BLaER1 (cell line): ENCODE measurements at regions not wholly inside any gene's neighbourhood (a gene's known extent, or its start where the extent isn't known, plus 50 kb on each side); places are given as distances from the start of the nearest gene placed in this dataset.

ENCODE experiments used
- H3K27ac ChIP-seq: shearing (Covaris generic); formaldehyde crosslinking; 2 replicates; pipeline ENCODE4 v1.8.1; 2022
- H3K27me3 ChIP-seq: shearing (Covaris generic); formaldehyde crosslinking; 2 replicates; pipeline ENCODE4 v1.8.1; 2022
- H3K36me3 ChIP-seq: shearing (Covaris generic); formaldehyde crosslinking; 2 replicates; pipeline ENCODE4 v1.8.1; 2022
- H3K4me1 ChIP-seq: shearing (Covaris generic); formaldehyde crosslinking; 2 replicates; pipeline ENCODE4 v1.8.1; 2022
- H3K4me2 ChIP-seq: shearing (Covaris generic); formaldehyde crosslinking; 2 replicates; pipeline ENCODE4 v1.8.1; 2022
- H3K4me3 ChIP-seq: shearing (Covaris generic); formaldehyde crosslinking; 2 replicates; pipeline ENCODE4 v1.8.1; 2022
- H3K9ac ChIP-seq: shearing (Covaris generic); formaldehyde crosslinking; 2 replicates; pipeline ENCODE4 v1.8.1; 2022
- H3K9me3 ChIP-seq: shearing (Covaris generic); formaldehyde crosslinking; 2 replicates; pipeline ENCODE4 v1.8.1; 2022
- H4K20me1 ChIP-seq: shearing (Covaris generic); formaldehyde crosslinking; 2 replicates; pipeline ENCODE4 v1.8.1; 2022
- Cebpa-rat ChIP-seq: shearing (Covaris generic); IDR thresholded peaks from 2 replicates; pipeline ENCODE4 v1.8.1; 2022

DNA sequence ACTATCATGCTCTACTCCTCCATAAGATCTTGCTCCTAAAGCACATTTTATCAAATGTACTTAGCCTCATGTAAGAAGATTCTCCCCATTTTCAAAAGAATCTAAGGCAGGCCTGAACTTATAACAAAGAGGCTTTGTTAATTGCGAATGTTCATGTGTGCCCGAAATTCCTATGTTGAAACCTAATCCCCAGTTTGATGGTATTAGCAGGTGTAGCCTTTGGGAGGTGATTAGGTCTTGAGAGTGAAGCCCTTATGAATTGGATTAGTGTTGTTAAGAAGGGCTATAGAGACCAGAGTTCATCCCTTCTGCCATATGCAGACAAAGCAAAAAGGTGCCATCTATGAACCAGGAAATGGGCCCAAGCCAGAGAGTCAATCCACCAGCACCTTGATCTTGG, 234.5 kb downstream of the PAX3 start:
- TF ChIP-seq Cebpa-rat = no peak
- H3K9me3 ChIP-seq = no peaks in the 10 kb centered on the region

DNA sequence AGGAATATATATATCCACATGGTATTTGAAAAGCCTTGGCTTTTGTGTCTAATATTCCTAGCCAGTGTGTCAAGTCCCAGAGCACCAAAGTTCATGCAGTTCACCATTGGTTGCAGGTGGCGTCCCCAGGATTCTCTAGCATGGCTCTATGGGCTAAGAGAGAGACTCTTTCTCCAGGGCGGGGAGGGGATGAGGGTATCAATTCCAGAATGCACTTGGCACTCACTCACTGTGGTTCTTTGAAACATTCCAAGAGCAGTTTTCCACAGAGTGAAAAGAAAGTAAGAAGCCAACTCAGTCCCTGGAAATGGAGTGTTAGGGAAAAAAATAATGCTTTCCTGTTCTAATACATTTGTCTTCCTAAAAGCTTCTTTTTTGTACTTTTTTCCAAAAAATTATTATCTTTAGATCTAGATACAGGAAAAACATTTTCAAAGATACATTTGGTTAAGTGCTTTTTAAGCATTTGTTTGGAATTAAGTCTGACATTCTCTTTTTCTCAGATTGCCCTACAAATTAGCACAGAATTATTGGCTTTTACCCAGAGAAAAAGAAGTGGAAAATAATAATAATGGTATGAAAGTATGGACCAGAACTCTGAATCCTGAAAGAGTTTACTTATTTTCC, 239.9 kb downstream of the PAX3 start:
- H4K20me1 ChIP-seq = no peaks in the 10 kb centered on the region
- H3K36me3 ChIP-seq = no peaks in the 10 kb centered on the region
- H3K4me3 ChIP-seq = no peak overlapping the region
- H3K9ac ChIP-seq = no peak overlapping the region
- TF ChIP-seq Cebpa-rat = no peak
- H3K4me1 ChIP-seq = no peaks in the 10 kb centered on the region
- H3K4me2 ChIP-seq = no peak overlapping the region
- H3K27ac ChIP-seq = no peak overlapping the region
- no peaks in the 10 kb centered on the region for H3K9me3 ChIP-seq
- H3K27me3 ChIP-seq = no peaks in the 10 kb centered on the region

More for the DNA sequence above, 234.5 kb downstream of the PAX3 start:
- no peak overlapping the region for H3K4me3 ChIP-seq
- H4K20me1 ChIP-seq = no peaks in the 10 kb centered on the region
- no peaks in the 10 kb centered on the region for H3K27me3 ChIP-seq
- H3K36me3 ChIP-seq = no peaks in the 10 kb centered on the region
- no peak overlapping the region for H3K4me2 ChIP-seq
- H3K4me1 ChIP-seq = no peaks in the 10 kb centered on the region
- H3K27ac ChIP-seq = no peak overlapping the region
- H3K9ac ChIP-seq = no peak overlapping the region

DNA sequence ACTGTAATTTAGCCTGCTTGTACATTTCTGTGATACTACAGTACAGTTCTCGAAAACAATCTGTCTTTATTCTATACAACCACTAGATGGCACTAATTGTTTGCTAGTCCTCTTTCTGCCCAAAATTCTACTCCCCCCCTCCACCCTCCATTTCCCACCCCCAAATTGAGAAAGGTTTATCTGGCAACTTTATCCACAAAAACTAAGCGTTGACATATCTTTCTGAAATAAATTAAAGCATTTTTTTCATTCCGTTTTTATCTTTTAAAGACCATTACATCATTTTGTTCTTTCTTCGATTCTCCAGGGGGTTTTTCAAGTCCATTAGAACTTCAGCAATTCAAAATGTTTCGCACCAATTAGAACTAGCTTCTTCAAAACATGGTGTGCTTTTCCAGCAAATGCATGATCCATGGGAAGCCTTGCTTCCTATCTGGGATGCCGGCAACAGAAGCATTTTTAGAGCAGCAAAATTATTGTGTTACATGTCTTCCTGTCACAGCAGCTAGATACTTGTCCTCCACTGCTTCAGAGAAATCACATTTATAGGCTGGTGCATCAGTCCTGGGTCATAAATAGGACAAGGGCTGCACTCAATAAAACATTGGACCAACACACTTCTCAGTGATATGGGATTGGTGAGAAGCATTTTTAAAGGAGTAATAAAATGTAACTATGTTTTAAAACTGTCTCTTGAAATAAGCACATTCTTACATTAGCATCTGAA, 241.3 kb downstream of the PAX3 start:
- no peaks in the 10 kb centered on the region for H3K9me3 ChIP-seq
- no peak overlapping the region for H3K9ac ChIP-seq
- no peaks in the 10 kb centered on the region for H3K27me3 ChIP-seq
- no peaks in the 10 kb centered on the region for H3K36me3 ChIP-seq
- no peak overlapping the region for H3K4me2 ChIP-seq
- no peak overlapping the region for H3K4me3 ChIP-seq
- TF ChIP-seq Cebpa-rat = no peak
- H4K20me1 ChIP-seq = no peaks in the 10 kb centered on the region
- H3K4me1 ChIP-seq = no peaks in the 10 kb centered on the region
- no peak overlapping the region for H3K27ac ChIP-seq

DNA sequence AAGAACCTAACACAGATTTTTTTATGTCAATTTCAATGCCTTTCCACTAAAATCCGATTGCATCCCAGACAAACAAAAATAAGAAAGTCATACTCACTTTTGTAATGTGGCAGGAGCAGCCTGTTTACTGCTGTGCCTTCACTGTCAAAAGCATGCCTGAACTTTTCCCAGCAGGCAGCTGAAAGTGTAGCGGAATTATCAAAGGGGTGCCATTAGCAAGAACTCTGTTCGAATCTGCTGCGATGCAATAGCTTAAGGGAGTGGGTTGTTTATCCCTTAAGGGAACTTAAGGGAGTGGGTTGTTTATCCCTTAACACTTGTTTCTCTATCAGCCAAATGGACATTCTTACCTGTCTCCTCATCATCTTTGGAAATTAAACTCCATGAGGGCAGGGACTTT, 243.5 kb downstream of the PAX3 start:
- no peaks in the 10 kb centered on the region for H3K27me3 ChIP-seq

DNA sequence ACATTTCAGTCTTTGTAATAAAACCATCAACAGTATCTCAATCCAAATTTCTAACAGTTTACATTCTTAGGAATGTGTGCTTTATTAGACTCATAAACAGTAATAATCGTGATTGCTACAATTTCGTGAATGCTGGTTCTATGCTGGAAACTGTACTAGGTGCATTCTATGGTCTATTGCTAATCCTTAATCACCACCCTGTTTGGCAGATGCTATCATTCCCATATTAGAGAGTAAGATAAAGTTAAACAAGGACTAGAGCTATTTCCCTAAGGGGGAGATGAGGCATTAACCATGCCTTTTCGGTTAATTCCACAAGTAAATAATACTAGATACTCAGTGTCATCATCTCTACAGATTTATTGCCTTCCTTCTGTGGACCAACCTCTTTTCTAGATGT, 244.0 kb downstream of the PAX3 start:
- Histone ChIP-seq H3K36me3 (no peaks in the 10 kb centered on the region), H3K9me3 (no peaks in the 10 kb centered on the region), H3K4me3 (no peak overlapping the region), H3K4me2 (no peak overlapping the region), H3K27ac (no peak overlapping the region), H4K20me1 (no peaks in the 10 kb centered on the region), H3K27me3 (no peaks in the 10 kb centered on the region), H3K9ac (no peak overlapping the region), H3K4me1 (no peaks in the 10 kb centered on the region)
- no peak for TF ChIP-seq Cebpa-rat

More for the DNA sequence above, 243.5 kb downstream of the PAX3 start:
- no peaks in the 10 kb centered on the region for H3K9me3 ChIP-seq
- no peak overlapping the region for H3K27ac ChIP-seq
- H3K9ac ChIP-seq = no peak overlapping the region
- no peaks in the 10 kb centered on the region for H3K36me3 ChIP-seq
- no peaks in the 10 kb centered on the region for H3K4me1 ChIP-seq
- TF ChIP-seq Cebpa-rat = no peak
- no peak overlapping the region for H3K4me3 ChIP-seq
- H3K4me2 ChIP-seq = no peak overlapping the region
- no peaks in the 10 kb centered on the region for H4K20me1 ChIP-seq

DNA sequence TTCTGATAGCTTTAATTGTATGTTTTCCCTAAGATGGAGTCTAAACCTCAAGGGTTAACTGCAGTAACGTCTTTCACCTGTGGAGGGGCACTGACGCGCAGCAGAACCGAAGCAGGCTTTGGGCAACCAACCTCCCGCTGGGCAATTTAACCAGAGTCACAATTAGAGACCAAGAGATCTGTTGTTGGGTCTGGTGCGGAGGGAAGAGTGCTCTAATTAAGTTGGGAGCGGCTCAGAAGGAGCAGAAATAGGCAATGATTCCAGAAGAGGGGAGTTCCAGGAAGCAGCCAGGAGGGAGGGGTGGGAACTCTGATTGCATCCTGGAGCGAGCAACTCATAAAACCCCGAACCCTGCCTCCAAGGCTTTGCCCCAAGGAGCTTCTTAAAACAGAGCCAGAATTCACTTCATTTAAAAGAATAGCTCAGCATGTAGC, 245.8 kb downstream of the PAX3 start:
- no peaks in the 10 kb centered on the region for H3K27me3 ChIP-seq

DNA sequence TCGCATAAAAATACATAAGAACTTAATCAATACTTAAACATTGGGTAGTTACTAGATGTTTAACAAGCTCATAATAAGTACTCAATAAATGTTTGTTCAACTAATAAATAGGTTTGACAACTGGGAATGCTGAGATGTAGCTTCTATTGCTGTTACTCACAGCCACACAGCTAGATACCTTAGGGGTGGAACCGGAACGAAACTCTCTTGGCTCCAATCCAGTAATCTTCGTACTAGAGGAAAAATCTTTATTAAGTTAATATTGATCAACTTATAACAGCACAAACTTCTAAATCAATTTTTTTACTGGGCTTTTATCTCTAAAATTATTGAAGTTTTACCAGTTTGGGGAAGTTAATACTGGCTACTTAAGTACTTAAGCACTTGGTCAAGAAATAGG, 247.8 kb downstream of the PAX3 start:
- no peaks in the 10 kb centered on the region for H3K36me3 ChIP-seq
- no peak overlapping the region for H3K4me2 ChIP-seq
- H3K27ac ChIP-seq = no peak overlapping the region
- no peaks in the 10 kb centered on the region for H3K9me3 ChIP-seq
- no peaks in the 10 kb centered on the region for H3K27me3 ChIP-seq
- TF ChIP-seq Cebpa-rat = no peak
- H3K4me1 ChIP-seq = no peaks in the 10 kb centered on the region
- H3K9ac ChIP-seq = no peak overlapping the region
- H4K20me1 ChIP-seq = no peaks in the 10 kb centered on the region
- no peak overlapping the region for H3K4me3 ChIP-seq

More for the DNA sequence above, 245.8 kb downstream of the PAX3 start:
- H3K9me3 ChIP-seq = no peaks in the 10 kb centered on the region
- H3K4me2 ChIP-seq = no peak overlapping the region
- H4K20me1 ChIP-seq = no peaks in the 10 kb centered on the region
- no peaks in the 10 kb centered on the region for H3K4me1 ChIP-seq
- H3K27ac ChIP-seq = no peak overlapping the region
- no peak overlapping the region for H3K4me3 ChIP-seq
- no peak for TF ChIP-seq Cebpa-rat
- no peak overlapping the region for H3K9ac ChIP-seq
- no peaks in the 10 kb centered on the region for H3K36me3 ChIP-seq

DNA sequence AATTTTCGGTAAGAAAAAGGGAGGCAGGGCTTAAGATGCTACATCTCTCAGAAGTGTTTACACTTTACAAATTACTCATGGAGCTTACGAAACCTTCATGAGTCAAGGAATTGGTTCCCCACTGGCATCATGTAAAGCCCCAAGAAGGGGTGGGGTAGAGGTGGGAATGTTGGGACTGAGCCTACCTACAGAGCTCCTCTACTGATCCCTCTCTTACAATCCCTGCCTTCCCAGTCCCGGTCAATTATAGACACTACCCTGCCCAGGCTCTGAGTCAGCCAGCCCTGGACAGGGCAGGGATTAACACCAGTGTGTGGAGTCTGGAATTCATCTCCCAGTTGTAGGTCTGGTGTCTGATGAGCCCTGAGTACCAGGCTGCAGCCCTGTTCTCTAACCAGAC, 248.9 kb downstream of the PAX3 start:
- no peak overlapping the region for H3K27ac ChIP-seq
- H3K9ac ChIP-seq = no peak overlapping the region
- no peaks in the 10 kb centered on the region for H3K9me3 ChIP-seq
- no peaks in the 10 kb centered on the region for H3K27me3 ChIP-seq
- H4K20me1 ChIP-seq = no peaks in the 10 kb centered on the region
- H3K36me3 ChIP-seq = no peaks in the 10 kb centered on the region
- H3K4me1 ChIP-seq = no peaks in the 10 kb centered on the region
- no peak overlapping the region for H3K4me3 ChIP-seq
- TF ChIP-seq Cebpa-rat = no peak
- H3K4me2 ChIP-seq = no peak overlapping the region

DNA sequence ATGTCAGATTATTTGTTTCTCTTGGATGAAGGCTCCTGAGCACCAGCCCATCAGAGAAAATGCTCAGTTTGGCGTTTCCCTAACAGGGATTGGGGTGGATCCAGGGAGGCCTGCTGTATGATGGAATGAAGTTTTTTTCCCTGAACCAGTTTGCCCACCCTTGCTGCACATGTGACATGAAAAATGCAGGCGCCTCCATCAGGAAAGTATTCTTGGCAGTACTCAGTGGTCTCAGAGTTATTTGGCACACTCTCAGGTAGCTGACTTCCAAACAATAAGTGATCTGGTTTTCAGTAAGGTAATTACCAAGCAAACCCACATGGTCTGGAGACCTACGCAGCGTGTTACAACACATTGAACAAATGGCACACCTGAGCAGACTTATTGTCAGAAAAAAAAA, 254.9 kb downstream of the PAX3 start:
- no peak overlapping the region for H3K4me2 ChIP-seq
- H3K4me3 ChIP-seq = no peak overlapping the region
- no peaks in the 10 kb centered on the region for H3K36me3 ChIP-seq
- no peak overlapping the region for H3K9ac ChIP-seq
- H3K27ac ChIP-seq = no peak overlapping the region
- H3K9me3 ChIP-seq = no peaks in the 10 kb centered on the region
- H4K20me1 ChIP-seq = no peaks in the 10 kb centered on the region
- H3K4me1 ChIP-seq = no peaks in the 10 kb centered on the region
- TF ChIP-seq Cebpa-rat = no peak
- H3K27me3 ChIP-seq = no peaks in the 10 kb centered on the region

DNA sequence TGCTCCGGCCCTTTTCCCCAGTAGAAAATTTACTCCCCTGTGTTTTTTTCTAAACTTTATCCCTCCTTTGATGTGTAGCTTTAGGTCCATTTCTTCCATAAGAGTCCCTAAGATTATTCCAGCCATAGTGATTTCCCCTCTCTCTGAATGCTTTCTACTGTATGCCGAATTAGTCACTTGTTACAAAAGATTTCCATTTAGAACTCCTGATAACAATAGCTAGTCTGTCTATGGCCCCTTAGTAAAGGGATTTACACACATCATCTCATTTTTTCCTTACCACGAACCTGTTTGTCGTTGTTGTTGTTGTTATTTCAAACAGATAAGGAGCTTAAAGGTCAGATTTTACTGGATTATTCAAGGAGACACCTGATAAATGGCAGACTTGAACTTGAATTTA, 256.1 kb downstream of the PAX3 start:
- Histone ChIP-seq H3K27ac (no peak overlapping the region), H3K4me1 (no peaks in the 10 kb centered on the region), H4K20me1 (no peaks in the 10 kb centered on the region), H3K4me2 (no peak overlapping the region), H3K9me3 (no peaks in the 10 kb centered on the region), H3K27me3 (no peaks in the 10 kb centered on the region), H3K4me3 (no peak overlapping the region), H3K36me3 (no peaks in the 10 kb centered on the region), H3K9ac (no peak overlapping the region)
- no peak for TF ChIP-seq Cebpa-rat
